Activated CD8-positive, alpha-beta memory T cell treated with anti-CD3 and anti-CD28 coated beads for 36 hours (primary cell): ENCODE measurements at regions not wholly inside any gene's neighbourhood (a gene's known extent, or its start where the extent isn't known, plus 50 kb on each side); places are given as distances from the start of the nearest gene placed in this dataset.

Experiments
- CTCF ChIA-PET: fragments of 350-600 bp; sonication (Branson Sonifier 250); formaldehyde crosslinking; loops from one replicate; lab custom pipeline; 2021; ENCODE audit warnings: antibody characterized with exemption; lab: Charles Lee
- POLR2A ChIA-PET: fragments of 350-600 bp; sonication (Branson Sonifier 250); formaldehyde crosslinking; loops from one replicate; lab custom pipeline; 2021; ENCODE audit warnings: antibody characterized with exemption; lab: Charles Lee

GRCh38 chr4:96827086-96827485, 987.2 kb downstream of the PDHA2 start:
- ChIA-PET POLR2A (no interaction called here), CTCF (no interaction called here)

- ChIA-PET POLR2A (no interaction called here), CTCF (no interaction called here)
Observed at GRCh38 chr4:96833831-96834230, 993.9 kb downstream of the PDHA2 start.

GRCh38 chr4:96835991-96836390, 996.1 kb downstream of the PDHA2 start:
- CTCF ChIA-PET, result no interaction called here

GRCh38 chr4:96839441-96839840, 999.5 kb downstream of the PDHA2 start:
- CTCF ChIA-PET, result no interaction called here

More at GRCh38 chr4:96835991-96836390, 996.1 kb downstream of the PDHA2 start:
- POLR2A ChIA-PET, result no interaction called here

GRCh38 chr4:96841801-96842200, 1001.9 kb downstream of the PDHA2 start:
- ChIA-PET CTCF (no interaction called here), POLR2A (no interaction called here)

More at GRCh38 chr4:96839441-96839840, 999.5 kb downstream of the PDHA2 start:
- POLR2A ChIA-PET, result no interaction called here

- CTCF ChIA-PET, result no interaction called here
- POLR2A ChIA-PET, result no interaction called here
Observed at GRCh38 chr4:96844858-96845490, 1005.1 kb downstream of the PDHA2 start.

GRCh38 chr4:96845819-96846218, 1005.9 kb downstream of the PDHA2 start:
- POLR2A ChIA-PET, result no interaction called here

GRCh38 chr4:96874657-96875056, 1034.8 kb downstream of the PDHA2 start:
- ChIA-PET CTCF (no interaction called here), POLR2A (no interaction called here)

More at GRCh38 chr4:96845819-96846218, 1005.9 kb downstream of the PDHA2 start:
- CTCF ChIA-PET, result no interaction called here

GRCh38 chr4:96879527-96879926, 1039.6 kb downstream of the PDHA2 start:
- POLR2A ChIA-PET, result no interaction called here
- CTCF ChIA-PET, result no interaction called here

GRCh38 chr4:96887857-96888256, 1048.0 kb downstream of the PDHA2 start:
- POLR2A ChIA-PET, result no interaction called here

GRCh38 chr4:96894621-96895020, 1054.7 kb downstream of the PDHA2 start:
- ChIA-PET CTCF (no interaction called here), POLR2A (no interaction called here)

More at GRCh38 chr4:96887857-96888256, 1048.0 kb downstream of the PDHA2 start:
- CTCF ChIA-PET, result no interaction called here

GRCh38 chr4:96895826-96896225, 1055.9 kb downstream of the PDHA2 start:
- ChIA-PET CTCF (no interaction called here), POLR2A (no interaction called here)

GRCh38 chr4:96912716-96913115, 1072.8 kb downstream of the PDHA2 start:
- POLR2A ChIA-PET, result no interaction called here

GRCh38 chr4:96913441-96914080, 1073.7 kb downstream of the PDHA2 start:
- POLR2A ChIA-PET, result no interaction called here
- CTCF ChIA-PET, result no interaction called here

More at GRCh38 chr4:96912716-96913115, 1072.8 kb downstream of the PDHA2 start:
- CTCF ChIA-PET, result no interaction called here

GRCh38 chr4:96916711-96917110, 1076.8 kb downstream of the PDHA2 start:
- ChIA-PET CTCF (no interaction called here), POLR2A (no interaction called here)

- POLR2A ChIA-PET, result no interaction called here
- CTCF ChIA-PET, result no interaction called here
Observed at GRCh38 chr4:96936886-96937285, 1097.0 kb downstream of the PDHA2 start.

- POLR2A ChIA-PET, result no interaction called here
Observed at GRCh38 chr4:96946552-96946951, 1106.7 kb downstream of the PDHA2 start.

GRCh38 chr4:96952610-96953009, 1112.7 kb downstream of the PDHA2 start:
- ChIA-PET CTCF (no interaction called here), POLR2A (no interaction called here)

More at GRCh38 chr4:96946552-96946951, 1106.7 kb downstream of the PDHA2 start:
- CTCF ChIA-PET, result no interaction called here

GRCh38 chr4:96955226-96955625, 1115.3 kb downstream of the PDHA2 start:
- ChIA-PET POLR2A (no interaction called here), CTCF (no interaction called here)

- ChIA-PET POLR2A (no interaction called here), CTCF (no interaction called here)
Observed at GRCh38 chr4:96955691-96956090, 1115.8 kb downstream of the PDHA2 start.

GRCh38 chr4:96969455-96969854, 1129.6 kb downstream of the PDHA2 start:
- ChIA-PET CTCF (no interaction called here), POLR2A (no interaction called here)
